GM21381 (cell line): ENCODE measurements at regions not wholly inside any gene's neighbourhood (a gene's known extent, or its start where the extent isn't known, plus 50 kb on each side); places are given as distances from the start of the nearest gene placed in this dataset.

Source experiments
- ATAC-seq: cut with Tn5 transposase; IDR thresholded peaks from one replicate; pipeline ENCODE4 v1.9.1; 2021; ENCODE audit warnings: mild to moderate bottlenecking, moderate library complexity; ENCODE audit not compliant: unreplicated experiment

DNA sequence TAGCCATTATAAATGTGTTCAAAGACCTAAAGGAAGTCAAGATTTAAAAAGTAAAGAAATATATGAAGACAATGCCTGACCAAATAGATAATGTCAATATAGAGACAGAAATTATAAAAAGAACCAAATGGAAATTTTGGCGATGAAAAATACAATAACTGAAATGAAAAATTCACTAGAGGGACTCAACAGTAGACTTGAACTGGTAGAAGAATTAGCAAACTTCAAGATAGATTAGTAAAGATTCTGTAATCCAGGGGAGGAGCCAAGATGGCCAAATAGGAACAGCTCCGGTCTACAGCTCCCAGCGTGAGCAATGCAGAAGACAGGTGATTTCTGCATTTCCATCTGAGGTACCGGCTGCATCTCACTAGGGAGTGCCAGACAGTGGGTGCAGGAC is 433.2 kb downstream of the HINT1 start:
- ATAC-seq = no peak

DNA sequence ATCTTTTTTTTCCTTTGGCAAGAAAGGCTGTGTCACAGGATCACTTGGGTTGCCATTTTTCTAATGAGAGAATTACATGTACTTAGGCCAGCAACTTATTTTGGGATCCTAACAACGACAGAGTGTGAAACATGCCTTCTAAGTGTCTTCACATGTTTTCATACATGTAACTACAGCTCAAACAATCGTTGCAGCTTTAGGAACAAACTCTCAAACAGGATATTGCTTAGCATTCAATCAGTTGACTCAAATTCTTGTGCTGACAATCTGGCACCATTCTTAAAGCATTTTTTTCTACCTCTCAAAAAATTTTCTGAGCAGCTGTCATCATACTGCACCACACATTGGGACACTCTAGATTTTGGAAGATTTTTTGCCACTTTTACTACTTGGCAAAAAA is 435.5 kb downstream of the HINT1 start:
- ATAC-seq = no peak

DNA sequence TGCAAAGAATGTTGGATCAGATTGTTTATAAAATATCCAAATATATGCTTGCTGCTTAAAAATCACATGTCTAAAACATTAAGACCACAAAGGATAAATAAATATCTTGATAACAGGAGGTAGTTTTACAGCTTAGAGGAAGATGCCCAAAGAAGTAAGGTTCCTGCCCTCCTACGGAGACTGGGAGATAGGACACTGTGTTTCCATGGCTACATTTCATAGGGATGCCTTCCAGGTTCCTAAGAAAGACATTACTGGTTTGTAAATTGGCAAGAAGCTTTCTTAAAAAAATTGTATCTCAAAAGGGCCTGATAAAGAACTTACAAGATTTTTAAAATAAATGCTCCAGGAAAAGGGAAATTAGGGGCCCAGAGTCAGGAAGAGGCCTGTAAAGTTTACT is 437.2 kb downstream of the HINT1 start:
- no peak for ATAC-seq

DNA sequence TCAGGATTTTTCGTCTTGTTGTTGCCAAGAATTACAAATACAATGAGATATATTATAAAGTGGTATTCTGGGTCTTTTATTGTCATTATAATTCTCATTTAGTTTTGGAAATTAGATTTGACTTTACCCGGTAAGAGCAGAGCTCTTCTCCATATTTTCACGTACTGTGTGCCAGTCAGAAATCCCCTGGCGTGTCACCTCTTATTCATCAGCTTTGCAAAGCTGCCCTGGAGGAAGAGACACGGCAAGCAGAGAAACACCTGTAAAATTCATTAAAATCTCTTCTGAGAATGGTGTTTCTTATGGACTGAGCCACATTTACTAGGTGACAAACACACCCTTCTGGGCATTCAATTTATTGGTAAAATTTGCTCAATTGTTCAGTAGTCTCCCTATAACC is 440.4 kb downstream of the HINT1 start:
- no peak for ATAC-seq

DNA sequence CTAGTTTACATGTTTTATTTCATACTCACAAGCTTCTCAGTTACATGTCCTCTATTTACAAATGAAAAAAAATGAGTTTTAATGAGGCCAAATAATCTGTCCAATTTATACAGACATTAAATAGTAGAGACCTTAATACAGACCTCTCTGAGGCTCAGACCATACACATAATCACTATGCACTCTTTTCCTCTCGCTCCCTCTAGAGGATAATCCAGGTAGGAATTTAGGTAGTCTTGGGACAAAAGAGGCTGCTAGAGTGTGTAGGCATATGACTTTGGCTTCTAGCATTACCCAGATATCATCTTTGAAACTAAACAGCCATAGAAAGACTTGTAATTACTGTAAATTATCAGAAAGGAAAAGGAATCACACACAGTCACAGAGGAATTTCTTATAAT is 444.7 kb downstream of the HINT1 start:
- no peak for ATAC-seq

DNA sequence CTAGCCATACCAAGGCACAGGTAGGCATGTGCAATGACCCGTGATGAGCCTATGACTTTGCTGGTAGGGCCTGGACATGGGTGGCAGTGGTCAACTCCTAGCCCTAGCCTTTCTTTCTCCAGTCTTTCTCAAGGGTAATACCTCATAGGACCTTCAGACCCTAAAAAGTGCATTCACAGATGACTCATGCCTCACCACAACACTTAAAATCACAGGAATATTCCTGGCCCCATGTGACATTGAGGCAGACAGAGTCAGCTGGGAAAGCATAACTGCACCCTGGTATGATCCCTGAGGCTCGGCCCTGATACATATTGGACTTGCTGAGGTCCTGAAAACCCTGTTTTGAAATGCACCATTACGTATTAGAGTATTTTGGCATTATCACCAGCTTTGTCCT is 449.5 kb downstream of the HINT1 start:
- ATAC-seq = no peak

DNA sequence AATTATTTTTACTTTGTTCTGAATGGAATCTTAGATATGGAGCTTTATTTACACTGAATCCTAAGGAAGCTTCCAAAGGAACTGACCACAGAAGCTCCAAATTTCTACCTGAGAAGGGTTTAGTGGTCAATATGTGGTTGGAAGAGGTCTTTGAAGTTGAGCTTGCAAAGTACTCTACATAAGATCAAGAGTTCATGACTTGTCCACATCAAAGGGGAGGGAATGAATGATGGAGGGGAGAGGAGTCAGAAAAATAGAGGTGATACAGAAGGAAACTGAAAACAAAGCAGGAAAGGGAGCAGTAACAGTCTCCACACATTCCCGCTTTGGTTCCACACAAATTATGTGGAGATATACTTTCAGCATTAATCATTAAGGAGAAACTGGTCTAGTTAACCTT is 450.9 kb downstream of the HINT1 start:
- no peak for ATAC-seq

DNA sequence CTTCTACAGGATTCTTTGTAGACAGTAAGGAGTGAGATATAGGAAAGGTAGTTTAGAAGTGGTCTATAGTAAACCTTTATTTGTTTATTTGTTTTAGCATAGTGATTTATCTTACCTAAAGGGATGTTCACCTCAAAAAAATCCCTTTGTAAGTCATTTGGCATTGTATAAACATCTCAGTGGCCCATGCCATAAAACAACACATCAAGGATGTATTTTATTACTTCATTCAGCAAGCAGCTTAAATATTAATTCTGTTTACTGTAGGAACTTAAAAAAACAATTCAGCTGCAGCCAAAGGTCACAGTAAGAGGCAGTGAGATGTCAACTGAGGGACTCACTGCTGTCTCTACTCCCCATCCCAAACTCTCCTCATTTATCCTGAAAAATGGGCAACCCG is 452.7 kb downstream of the HINT1 start:
- ATAC-seq = no peak

DNA sequence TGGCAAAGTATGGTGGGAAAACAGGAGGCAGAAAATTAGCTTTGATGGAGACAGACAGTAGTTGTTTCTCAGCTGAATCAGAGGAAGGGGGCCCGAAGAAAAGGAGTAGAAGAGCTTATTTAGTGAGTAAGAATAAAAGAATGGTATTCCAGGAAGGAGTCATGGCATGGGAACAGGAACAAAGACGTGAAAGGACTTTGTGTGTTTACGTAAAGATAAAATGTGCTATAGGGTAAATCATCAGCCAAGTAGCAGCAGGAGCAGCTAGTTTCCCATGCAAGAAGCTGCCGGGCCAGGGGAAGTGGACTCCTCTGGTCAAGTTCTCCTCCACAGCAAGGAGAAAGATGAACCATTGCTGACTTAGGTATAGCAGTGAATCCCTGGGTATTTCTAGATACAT is 454.5 kb downstream of the HINT1 start:
- ATAC-seq = no peak

DNA sequence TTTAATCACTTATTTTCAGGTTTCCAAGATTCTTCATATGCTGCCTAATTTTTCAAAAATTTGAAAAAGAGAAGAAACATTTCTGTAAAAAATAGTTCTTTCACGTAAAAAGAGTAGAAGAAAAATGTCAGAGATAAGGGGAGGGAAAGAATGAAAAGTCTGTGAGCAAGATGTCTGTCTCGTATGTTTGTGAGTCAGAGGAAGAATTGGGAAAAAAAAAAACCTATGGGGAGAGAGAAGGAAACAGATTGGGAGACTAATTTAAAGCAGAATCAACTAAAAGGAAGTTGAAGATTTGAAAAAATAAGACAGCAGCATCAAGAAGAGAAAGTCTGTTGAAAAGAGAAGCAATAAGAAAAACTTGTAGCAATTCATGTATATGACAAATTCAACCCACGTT is 456.3 kb downstream of the HINT1 start:
- no peak for ATAC-seq

DNA sequence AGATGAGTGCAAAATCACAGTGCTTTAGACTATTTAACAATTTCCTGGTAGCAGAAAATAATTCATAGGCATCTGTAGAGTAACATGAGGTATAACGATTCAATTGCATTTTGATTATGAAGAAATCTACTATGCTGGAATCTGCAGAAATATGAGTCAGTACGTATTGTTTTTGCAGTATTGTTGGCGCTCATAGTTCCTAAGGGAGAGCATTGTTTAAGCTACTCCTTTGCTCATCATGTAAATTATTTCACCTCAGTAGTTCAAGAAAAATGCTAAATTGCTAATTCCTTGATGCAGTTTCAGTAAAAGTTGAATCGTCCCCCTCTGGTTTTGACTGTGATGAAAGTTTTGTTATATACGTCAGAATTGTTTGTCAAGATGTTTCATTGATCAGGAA is 458.4 kb downstream of the HINT1 start:
- no peak for ATAC-seq

DNA sequence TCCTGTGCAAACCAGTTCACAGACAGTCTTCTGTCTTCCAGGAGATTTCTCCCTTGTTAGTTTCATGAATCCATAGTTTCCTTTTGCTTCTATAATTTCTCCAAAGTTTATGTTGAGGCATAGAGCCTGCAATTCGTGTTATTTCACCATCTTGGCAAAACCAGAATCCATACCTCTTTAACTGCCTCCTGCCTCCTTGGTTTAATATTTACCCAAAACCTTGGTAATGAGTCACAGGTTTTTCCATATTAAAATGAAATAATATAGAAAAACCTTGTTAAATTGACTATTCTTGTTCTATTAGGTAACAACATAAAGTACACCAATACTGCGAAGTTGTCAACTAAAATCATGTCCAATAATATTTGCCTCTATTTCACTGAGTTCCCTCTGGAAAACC is 459.7 kb downstream of the HINT1 start:
- ATAC-seq = no peak

DNA sequence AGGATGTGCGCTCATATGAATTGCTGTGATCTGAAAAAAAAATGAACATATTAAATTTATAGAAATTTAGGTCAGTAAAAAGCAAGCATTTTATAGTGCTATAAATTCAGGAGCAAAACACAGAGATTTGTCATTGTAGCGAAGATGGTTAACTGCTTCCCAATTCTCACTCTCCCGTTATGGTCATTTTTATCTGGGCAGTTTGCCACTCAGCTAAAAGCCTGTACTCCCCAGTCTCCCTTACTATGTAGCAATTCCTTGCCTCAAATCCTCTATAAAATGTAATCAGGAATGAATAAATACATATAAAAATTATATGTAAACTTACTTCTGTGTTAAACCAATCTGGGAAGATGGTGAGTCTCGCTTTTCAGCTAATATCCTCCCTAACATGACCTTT is 471.5 kb downstream of the HINT1 start:
- ATAC-seq = no peak

DNA sequence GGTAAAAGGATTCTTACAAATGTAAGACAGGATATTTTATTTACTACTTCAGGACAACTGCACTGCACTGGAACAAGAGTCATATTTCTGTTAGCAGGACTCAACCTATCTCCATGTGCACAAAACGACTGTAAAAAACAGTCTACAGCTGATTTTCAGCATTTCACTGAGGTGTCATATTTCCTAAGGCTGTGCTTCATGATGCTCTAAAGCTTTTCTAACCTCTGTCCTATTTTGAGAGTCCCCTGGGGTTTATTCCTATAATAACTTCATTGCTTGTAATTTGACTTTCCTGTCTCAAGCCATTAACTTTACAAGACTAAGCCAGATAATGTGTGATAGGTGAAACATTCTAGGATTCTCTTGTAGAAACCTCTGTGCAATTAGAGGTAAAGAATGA is 472.3 kb downstream of the HINT1 start:
- ATAC-seq = no peak

DNA sequence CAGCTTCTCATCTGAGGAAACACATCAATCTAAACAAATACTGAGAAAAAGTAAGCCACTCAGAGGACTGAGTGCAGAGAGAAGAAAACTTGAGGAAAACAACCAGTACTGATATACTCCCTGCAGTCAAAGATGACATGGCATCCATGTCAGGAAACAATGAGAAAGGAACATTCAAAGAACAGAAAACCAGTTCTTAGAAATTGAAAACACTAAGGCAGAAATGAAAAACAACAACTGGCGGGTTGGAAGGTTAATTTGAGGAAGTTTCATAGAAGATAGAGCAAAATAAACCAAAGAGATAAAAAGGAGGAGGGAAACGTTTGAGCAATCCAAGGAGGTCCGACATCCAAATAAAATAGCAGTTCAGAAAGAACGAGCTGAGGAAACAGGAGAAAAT is 475.2 kb downstream of the HINT1 start:
- no peak for ATAC-seq

DNA sequence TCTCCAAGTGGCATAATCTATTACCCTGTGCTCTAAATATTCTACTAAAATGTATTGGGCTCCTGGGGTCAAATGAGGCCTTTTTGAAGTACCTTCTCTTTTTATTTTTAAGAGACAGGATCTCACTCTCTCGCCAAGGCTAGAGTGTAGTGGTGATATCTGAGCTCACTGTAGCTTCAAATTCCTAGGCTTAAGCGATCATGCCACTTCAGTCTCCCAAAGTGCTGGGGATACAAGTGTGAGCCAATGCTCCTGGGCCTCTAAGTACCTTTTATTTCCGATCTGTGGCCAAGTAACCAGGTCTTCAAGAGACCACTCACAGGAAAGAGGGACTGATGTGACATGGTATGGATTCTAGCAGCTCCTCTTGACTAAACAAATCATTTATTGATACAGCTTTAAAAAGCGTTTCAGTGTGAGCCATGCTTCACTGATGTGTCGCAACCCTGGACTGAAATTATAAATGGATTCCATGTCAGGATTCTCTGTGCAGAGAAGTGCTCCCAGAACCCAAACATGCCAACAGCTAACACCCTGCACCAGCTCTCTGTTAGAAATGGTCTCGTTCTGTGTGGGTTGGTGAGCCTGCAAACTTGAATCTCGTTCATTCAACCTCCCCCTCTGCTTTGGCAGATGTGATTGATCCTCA is 477.8 kb downstream of the HINT1 start:
- no peak for ATAC-seq

DNA sequence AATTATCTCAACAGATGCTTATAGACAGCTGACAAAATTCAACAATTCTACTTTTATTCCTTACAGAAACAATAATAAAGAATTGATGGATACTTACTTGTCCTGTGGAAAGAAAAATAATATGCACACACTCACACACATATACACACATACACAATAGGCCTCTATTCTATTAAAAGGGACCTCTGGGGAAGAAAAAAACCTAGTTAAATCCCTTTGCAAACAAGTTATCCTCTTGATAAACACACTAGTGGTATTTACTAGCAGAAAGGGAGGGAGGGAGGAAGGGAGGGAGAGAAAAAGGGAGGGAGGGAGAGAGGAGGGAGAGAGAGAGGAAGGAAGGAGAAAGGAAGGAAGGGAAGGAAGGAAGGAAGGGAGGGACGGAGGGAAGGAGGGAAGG is 486.4 kb downstream of the HINT1 start:
- ATAC-seq = no peak

DNA sequence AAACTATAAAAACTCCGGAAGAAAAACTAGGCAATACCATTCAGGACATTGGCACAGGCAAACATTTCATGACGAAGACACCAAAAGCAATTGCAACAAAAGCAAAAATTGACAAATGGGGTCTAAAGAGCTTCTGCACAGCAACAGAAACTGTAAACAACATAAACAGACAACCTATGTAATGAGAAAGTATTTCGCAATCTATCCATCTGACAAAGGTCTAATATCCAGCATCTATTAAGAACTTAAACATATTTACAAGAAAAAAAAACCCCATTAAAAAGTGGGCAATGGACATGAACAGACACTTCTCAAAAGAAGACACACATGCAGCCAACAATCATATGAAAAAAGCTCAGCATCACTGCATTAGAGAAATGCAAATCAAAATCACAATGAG is 498.6 kb downstream of the HINT1 start:
- ATAC-seq = no peak

DNA sequence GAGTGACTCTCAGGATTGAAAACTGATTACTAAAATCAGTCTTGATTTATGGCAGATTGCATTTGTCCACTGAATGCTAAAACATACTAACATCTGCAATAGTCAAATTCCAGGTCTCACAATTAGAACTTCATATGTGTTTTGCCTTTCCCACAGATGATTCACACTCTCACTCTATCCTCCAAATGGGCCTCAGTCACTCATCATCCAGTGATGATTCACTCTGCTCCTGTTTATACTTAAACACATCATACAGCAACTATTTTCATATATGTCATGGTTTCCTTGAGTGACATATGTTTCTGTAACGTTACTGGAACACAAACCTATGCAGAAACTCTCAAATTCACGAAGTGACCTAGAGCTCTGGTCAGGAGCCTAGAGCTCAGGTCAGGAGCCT is 512.9 kb downstream of the HINT1 start:
- no peak for ATAC-seq

DNA sequence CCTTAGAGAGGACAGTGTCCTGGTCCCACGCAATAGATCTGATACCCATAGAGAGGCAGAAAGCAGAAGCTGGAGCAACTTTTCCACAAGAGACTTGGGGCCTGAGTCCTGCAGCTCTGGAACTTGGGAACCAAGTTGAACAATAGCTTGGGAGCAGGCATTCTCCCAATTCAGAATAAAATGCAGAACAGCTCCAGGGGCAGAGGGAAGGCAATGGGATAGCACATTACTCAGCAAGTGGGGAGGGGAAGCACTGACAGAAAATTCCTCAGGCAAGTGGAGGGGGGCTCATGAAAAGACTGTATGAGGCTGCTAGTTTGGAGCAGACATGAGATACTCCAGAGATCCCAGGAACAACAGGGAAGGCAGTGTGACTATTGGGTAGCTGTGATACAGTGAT is 513.6 kb downstream of the HINT1 start:
- ATAC-seq = no peak

DNA sequence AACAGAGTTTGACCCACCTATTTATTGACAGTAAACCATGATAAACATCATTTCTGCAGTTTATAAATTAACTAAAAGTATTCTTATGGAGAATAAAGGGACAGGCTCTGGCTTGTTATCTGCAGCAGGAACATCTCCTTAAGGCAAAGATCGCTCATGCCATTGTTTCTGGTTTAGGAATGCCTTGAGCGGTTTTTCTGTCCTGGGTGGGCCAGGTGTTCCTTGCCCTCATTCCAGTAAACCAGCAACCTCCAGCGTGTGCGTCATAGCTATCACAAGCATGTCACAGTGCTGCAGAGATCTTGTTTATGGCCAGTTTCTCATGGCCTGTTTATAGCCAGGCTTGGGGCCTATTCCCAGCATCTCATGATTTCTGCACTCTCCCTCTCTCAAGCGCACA is 521.7 kb downstream of the HINT1 start:
- ATAC-seq = no peak

DNA sequence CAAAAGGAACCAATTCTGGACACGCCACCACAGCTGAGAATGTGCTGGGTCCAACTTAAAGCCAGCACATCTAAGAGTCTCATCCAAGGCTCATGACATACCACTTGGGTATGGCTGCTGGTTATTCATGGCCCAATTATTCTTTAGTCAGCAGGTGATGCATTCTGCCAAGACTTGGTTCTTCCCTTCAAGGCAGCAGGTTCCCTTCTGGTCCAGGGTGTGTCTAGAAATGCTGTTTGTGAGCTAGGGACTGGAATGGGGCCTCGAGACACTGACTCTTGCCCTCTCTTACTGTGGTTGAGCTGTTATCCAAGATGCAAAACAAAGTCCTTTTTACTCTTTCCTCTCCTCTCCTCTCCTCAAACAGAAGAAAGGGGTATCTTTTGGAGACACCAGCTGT is 522.6 kb downstream of the HINT1 start:
- ATAC-seq = no peak

DNA sequence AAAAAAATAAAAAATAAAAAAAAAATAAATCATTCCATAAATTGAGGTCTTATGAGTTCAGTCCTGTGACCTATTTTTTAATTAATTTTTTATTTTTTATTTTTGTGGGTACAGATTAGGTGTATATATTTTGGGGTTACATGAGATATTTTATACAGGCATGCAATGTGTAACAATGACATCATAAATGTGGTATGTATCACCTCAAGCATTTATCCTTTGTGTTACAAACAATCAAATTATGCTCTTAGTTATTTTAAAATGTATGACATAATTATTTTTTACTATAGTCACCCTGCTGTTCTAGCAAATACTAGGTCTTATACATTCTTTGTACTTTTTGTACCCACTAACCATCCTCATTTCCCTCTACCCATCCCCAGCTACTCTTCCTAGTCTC is 537.9 kb downstream of the HINT1 start:
- ATAC-seq = no peak

DNA sequence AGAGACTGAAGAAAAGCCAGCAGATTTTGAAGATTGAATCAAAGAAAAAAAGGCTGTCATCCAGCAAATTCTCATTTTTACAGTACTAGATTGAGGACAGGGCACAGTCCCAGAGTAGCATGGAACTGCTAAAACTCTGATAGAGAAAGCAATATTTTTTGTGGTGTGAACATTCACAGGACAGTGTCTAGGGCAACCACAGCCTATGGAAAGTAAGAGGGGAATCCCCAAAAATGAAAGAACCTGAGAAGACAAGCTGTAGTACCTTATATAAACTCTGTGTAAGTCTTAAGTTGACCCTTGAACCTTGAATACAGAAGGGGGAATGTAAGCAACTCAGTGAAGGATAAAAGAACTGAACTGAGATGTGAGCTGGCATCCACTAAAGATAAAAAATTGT is 540.3 kb downstream of the HINT1 start:
- no peak for ATAC-seq
